ENCODE measurements at regions not wholly inside any gene's neighbourhood (a gene's known extent, or its start where the extent isn't known, plus 50 kb on each side); places are given as distances from the start of the nearest gene placed in this dataset.

DNA sequence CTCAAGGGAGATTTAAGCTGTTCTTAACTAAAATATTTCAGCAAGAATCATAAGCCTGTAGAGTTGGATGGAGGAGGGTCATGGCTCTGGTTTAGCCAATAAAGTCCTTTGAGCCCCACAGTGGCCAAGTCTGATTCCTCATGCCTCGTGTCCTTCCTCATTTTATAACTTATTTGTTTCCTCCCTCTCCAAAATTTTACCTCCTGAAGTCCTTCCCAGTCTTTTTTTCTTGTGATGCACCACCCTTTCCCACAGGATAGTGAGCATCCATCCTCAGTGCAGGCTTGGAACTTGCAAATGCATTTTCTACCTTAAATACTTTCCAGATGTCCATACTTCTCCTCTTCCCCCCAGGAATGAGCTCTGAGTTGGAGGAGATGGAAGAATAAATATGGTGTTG, 162.7 kb upstream of the AGTR1 start:
- no peak overlapping the region for H2AFZ ChIP-seq (ENCODE audit: low read depth, low read length, severe bottlenecking)
- H3K9me2 ChIP-seq (replicated peaks; ENCODE audit: insufficient read depth, low read length), result no peaks in the 10 kb centered on the region; the same call in 1 of the 2 replicates
- H3K4me3 ChIP-seq (ENCODE audit: insufficient read depth, low read length, poor library complexity, severe bottlenecking), result no peak overlapping the region
- H3K27me3 ChIP-seq (ENCODE audit: low read length), result no peaks in the 10 kb centered on the region
- H3K4me2 ChIP-seq (ENCODE audit: low read depth, low read length, poor library complexity, severe bottlenecking), result no peak overlapping the region
- H3K36me3 ChIP-seq (ENCODE audit: low read length), result no peaks in the 10 kb centered on the region
- H3F3A ChIP-seq (ENCODE audit: insufficient read depth), result no peaks in the 10 kb centered on the region
- no peaks in the 10 kb centered on the region for H3K9me3 ChIP-seq (ENCODE audit: insufficient read depth, low read length)
- no peak for TF ChIP-seq EZH2phosphoT487 (conservative IDR thresholded peaks at IDR 0.05; ENCODE audit: low read length)
- TF ChIP-seq, protein P1, sequence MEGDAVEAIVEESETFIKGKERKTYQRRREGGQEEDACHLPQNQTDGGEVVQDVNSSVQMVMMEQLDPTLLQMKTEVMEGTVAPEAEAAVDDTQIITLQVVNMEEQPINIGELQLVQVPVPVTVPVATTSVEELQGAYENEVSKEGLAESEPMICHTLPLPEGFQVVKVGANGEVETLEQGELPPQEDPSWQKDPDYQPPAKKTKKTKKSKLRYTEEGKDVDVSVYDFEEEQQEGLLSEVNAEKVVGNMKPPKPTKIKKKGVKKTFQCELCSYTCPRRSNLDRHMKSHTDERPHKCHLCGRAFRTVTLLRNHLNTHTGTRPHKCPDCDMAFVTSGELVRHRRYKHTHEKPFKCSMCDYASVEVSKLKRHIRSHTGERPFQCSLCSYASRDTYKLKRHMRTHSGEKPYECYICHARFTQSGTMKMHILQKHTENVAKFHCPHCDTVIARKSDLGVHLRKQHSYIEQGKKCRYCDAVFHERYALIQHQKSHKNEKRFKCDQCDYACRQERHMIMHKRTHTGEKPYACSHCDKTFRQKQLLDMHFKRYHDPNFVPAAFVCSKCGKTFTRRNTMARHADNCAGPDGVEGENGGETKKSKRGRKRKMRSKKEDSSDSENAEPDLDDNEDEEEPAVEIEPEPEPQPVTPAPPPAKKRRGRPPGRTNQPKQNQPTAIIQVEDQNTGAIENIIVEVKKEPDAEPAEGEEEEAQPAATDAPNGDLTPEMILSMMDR (IDR thresholded peaks at IDR 0.05; ENCODE audit: insufficient read depth, low read length, poor library complexity, severe bottlenecking), result no peak
- H3K9ac ChIP-seq (ENCODE audit: low read length), result no peak overlapping the region
- H3K79me2 ChIP-seq (ENCODE audit: insufficient read depth, low read length), result no peaks in the 10 kb centered on the region
- no peaks in the 10 kb centered on the region for H4K20me1 ChIP-seq (ENCODE audit: low read depth, low read length)
- H3K27ac ChIP-seq (ENCODE audit: low read depth, low read length), result no peak overlapping the region

DNA sequence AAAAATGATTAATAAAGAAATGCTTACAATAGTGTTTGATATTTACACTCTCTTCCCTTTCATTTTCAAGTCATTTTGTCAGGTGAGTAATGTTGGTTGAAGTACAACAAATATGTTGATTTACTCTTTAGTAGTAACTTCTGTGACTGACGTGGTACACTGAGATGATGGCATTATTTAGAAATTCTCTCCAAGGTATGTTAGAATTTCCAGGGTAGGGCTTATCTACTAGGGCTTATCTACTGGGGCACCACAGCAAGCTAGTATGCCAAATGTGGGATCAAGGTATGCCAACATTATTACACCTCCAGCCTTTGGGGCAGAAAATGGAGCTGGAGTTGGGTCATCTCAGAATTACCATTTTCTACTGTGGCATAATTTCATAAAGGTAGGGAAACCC, 157.4 kb upstream of the AGTR1 start:
- H3K9me2 ChIP-seq (replicated peaks; ENCODE audit: insufficient read depth, low read length), result no peaks in the 10 kb centered on the region
- no peak overlapping the region for H3K27ac ChIP-seq (ENCODE audit: low read depth, low read length)
- TF ChIP-seq EZH2phosphoT487 (conservative IDR thresholded peaks at IDR 0.05; ENCODE audit: low read length), result no peak
- TF ChIP-seq, protein P1 (IDR thresholded peaks at IDR 0.05; ENCODE audit: insufficient read depth, low read length, poor library complexity, severe bottlenecking), result no peak
- no peak overlapping the region for H3K4me2 ChIP-seq (ENCODE audit: low read depth, low read length, poor library complexity, severe bottlenecking)
- H3K9me3 ChIP-seq (ENCODE audit: insufficient read depth, low read length), result no peaks in the 10 kb centered on the region
- no peak overlapping the region for H3K9ac ChIP-seq (ENCODE audit: low read length)
- H4K20me1 ChIP-seq (ENCODE audit: low read depth, low read length), result no peaks in the 10 kb centered on the region
- H3K4me3 ChIP-seq (ENCODE audit: insufficient read depth, low read length, poor library complexity, severe bottlenecking), result no peak overlapping the region
- no peak overlapping the region for H2AFZ ChIP-seq (ENCODE audit: low read depth, low read length, severe bottlenecking)
- H3K79me2 ChIP-seq (ENCODE audit: insufficient read depth, low read length), result no peaks in the 10 kb centered on the region
- no peaks in the 10 kb centered on the region for H3F3A ChIP-seq (ENCODE audit: insufficient read depth)
- no peaks in the 10 kb centered on the region for H3K36me3 ChIP-seq (ENCODE audit: low read length)
- no peaks in the 10 kb centered on the region for H3K27me3 ChIP-seq (ENCODE audit: low read length)

DNA sequence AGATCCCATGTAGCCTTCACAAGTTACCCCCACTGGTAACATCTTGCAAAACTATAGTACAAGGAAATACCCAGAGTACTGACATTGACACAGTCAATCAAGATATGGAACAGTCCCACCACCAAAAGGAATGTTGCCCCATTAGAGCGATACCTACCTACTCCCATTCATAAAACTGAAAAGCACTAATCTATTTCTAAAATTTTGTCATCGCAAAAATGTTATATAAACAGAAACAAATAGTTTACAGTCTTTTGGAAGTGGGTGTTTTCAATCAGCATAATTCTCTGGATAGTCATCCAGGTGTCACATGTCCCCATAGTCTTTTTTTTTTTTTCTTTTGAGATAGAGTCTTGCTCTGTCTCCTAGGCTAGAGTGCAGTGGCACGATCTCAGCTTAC, 156.9 kb upstream of the AGTR1 start:
- H3F3A ChIP-seq (ENCODE audit: insufficient read depth), result no peaks in the 10 kb centered on the region
- H3K4me2 ChIP-seq (ENCODE audit: low read depth, low read length, poor library complexity, severe bottlenecking), result no peak overlapping the region
- H3K9ac ChIP-seq (ENCODE audit: low read length), result no peak overlapping the region
- TF ChIP-seq EZH2phosphoT487 (conservative IDR thresholded peaks at IDR 0.05; ENCODE audit: low read length), result no peak
- no peaks in the 10 kb centered on the region for H4K20me1 ChIP-seq (ENCODE audit: low read depth, low read length)
- no peaks in the 10 kb centered on the region for H3K9me3 ChIP-seq (ENCODE audit: insufficient read depth, low read length)
- no peaks in the 10 kb centered on the region for H3K79me2 ChIP-seq (ENCODE audit: insufficient read depth, low read length)
- H3K27ac ChIP-seq (ENCODE audit: low read depth, low read length), result no peak overlapping the region
- no peaks in the 10 kb centered on the region for H3K27me3 ChIP-seq (ENCODE audit: low read length)
- H3K36me3 ChIP-seq (ENCODE audit: low read length), result no peaks in the 10 kb centered on the region
- no peak overlapping the region for H2AFZ ChIP-seq (ENCODE audit: low read depth, low read length, severe bottlenecking)
- no peaks in the 10 kb centered on the region for H3K9me2 ChIP-seq (replicated peaks; ENCODE audit: insufficient read depth, low read length)
- no peak overlapping the region for H3K4me3 ChIP-seq (ENCODE audit: insufficient read depth, low read length, poor library complexity, severe bottlenecking)

DNA sequence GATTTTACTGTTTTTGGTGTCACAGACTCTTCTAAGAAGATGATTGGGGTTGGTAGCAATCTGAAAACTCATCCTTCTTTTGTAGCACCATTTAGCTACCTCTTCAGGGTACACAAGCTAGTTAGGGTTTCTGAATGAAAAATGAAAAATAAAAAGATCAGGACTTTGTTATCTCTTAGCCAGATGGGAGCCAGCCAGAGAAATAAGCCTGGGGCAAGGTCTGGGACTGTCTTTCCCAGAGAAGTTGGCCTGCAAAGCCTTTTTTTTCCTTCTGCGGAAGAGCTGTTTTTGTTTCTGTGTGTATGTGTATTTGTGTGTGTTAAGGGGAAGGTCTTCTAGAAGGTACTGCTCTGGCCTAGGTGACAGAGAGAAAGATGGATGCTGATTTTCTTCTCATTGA, 150.7 kb upstream of the AGTR1 start:
- no peaks in the 10 kb centered on the region for H3F3A ChIP-seq (ENCODE audit: insufficient read depth)
- no peaks in the 10 kb centered on the region for H3K36me3 ChIP-seq (ENCODE audit: low read length)
- H2AFZ ChIP-seq (ENCODE audit: low read depth, low read length, severe bottlenecking), result no peak overlapping the region
- no peak overlapping the region for H3K4me3 ChIP-seq (ENCODE audit: insufficient read depth, low read length, poor library complexity, severe bottlenecking)
- H3K4me2 ChIP-seq (ENCODE audit: low read depth, low read length, poor library complexity, severe bottlenecking), result no peak overlapping the region
- H3K9me2 ChIP-seq (replicated peaks; ENCODE audit: insufficient read depth, low read length), result no peaks in the 10 kb centered on the region
- no peaks in the 10 kb centered on the region for H3K27me3 ChIP-seq (ENCODE audit: low read length)
- H3K79me2 ChIP-seq (ENCODE audit: insufficient read depth, low read length), result no peaks in the 10 kb centered on the region
- no peaks in the 10 kb centered on the region for H3K9me3 ChIP-seq (ENCODE audit: insufficient read depth, low read length)
- TF ChIP-seq, protein P1 (IDR thresholded peaks at IDR 0.05; ENCODE audit: insufficient read depth, low read length, poor library complexity, severe bottlenecking), result no peak
- TF ChIP-seq EZH2phosphoT487 (conservative IDR thresholded peaks at IDR 0.05; ENCODE audit: low read length), result no peak
- no peak overlapping the region for H3K9ac ChIP-seq (ENCODE audit: low read length)
- no peaks in the 10 kb centered on the region for H4K20me1 ChIP-seq (ENCODE audit: low read depth, low read length)
- no peak overlapping the region for H3K27ac ChIP-seq (ENCODE audit: low read depth, low read length)
